ENCODE measurements at regions not wholly inside any gene's neighbourhood (a gene's known extent, or its start where the extent isn't known, plus 50 kb on each side); places are given as distances from the start of the nearest gene placed in this dataset.

GRCh38 chr5:1671351-1671750 lies 128.3 kb downstream of the MRPL36 start:
- Histone ChIP-seq H3K4me2 (ENCODE audit: low read depth, low read length, poor library complexity, severe bottlenecking) (no peak overlapping the region), H3K9ac (ENCODE audit: low read length) (no peak overlapping the region), H3K36me3 (ENCODE audit: low read length) (no peaks in the 10 kb centered on the region), H4K20me1 (ENCODE audit: low read depth, low read length) (no peaks in the 10 kb centered on the region), H2AFZ (ENCODE audit: low read depth, low read length, severe bottlenecking) (no peak overlapping the region), H3K79me2 (ENCODE audit: insufficient read depth, low read length) (no peaks in the 10 kb centered on the region), H3K27ac (ENCODE audit: low read depth, low read length) (no peak overlapping the region), H3K27me3 (ENCODE audit: low read length) (no peaks in the 10 kb centered on the region), H3K9me2 (replicated peaks; ENCODE audit: insufficient read depth, low read length) (no peaks in the 10 kb centered on the region), H3K4me3 (ENCODE audit: insufficient read depth, low read length, poor library complexity, severe bottlenecking) (no peak overlapping the region), H3F3A (ENCODE audit: insufficient read depth) (no peaks in the 10 kb centered on the region), H3K9me3 (ENCODE audit: insufficient read depth, low read length) (no peaks in the 10 kb centered on the region)
- TF ChIP-seq EZH2phosphoT487 (conservative IDR thresholded peaks at IDR 0.05; ENCODE audit: low read length) = no peak
- no peak for TF ChIP-seq CTCF (IDR thresholded peaks at IDR 0.05; ENCODE audit: insufficient read depth, low read length, poor library complexity, severe bottlenecking)

- Histone ChIP-seq H3K9me2 (replicated peaks; ENCODE audit: insufficient read depth, low read length) (no peaks in the 10 kb centered on the region), H3K27me3 (ENCODE audit: low read length) (no peaks in the 10 kb centered on the region), H3K79me2 (ENCODE audit: insufficient read depth, low read length) (no peaks in the 10 kb centered on the region), H3K36me3 (ENCODE audit: low read length) (no peaks in the 10 kb centered on the region), H3K4me3 (ENCODE audit: insufficient read depth, low read length, poor library complexity, severe bottlenecking) (no peak overlapping the region), H3K27ac (ENCODE audit: low read depth, low read length) (no peak overlapping the region), H3K4me2 (ENCODE audit: low read depth, low read length, poor library complexity, severe bottlenecking) (no peak overlapping the region), H3F3A (ENCODE audit: insufficient read depth) (no peaks in the 10 kb centered on the region), H3K9ac (ENCODE audit: low read length) (no peak overlapping the region), H2AFZ (ENCODE audit: low read depth, low read length, severe bottlenecking) (no peak overlapping the region), H4K20me1 (ENCODE audit: low read depth, low read length) (no peaks in the 10 kb centered on the region), H3K9me3 (ENCODE audit: insufficient read depth, low read length) (no peaks in the 10 kb centered on the region)
- TF ChIP-seq CTCF (IDR thresholded peaks at IDR 0.05; ENCODE audit: insufficient read depth, low read length, poor library complexity, severe bottlenecking) (no peak), EZH2phosphoT487 (conservative IDR thresholded peaks at IDR 0.05; ENCODE audit: low read length) (no peak)
These were observed 129.3 kb downstream of the MRPL36 start for GRCh38 chr5:1670351-1670750.

GRCh38 chr5:1669276-1670155 lies 130.1 kb downstream of the MRPL36 start:
- H3K4me2 ChIP-seq (ENCODE audit: low read depth, low read length, poor library complexity, severe bottlenecking) = no peak overlapping the region
- no peaks in the 10 kb centered on the region for H3K79me2 ChIP-seq (ENCODE audit: insufficient read depth, low read length)
- no peak overlapping the region for H3K27ac ChIP-seq (ENCODE audit: low read depth, low read length)
- H4K20me1 ChIP-seq (ENCODE audit: low read depth, low read length) = no peaks in the 10 kb centered on the region
- no peaks in the 10 kb centered on the region for H3K9me3 ChIP-seq (ENCODE audit: insufficient read depth, low read length)
- no peaks in the 10 kb centered on the region for H3K36me3 ChIP-seq (ENCODE audit: low read length)
- no peaks in the 10 kb centered on the region for H3F3A ChIP-seq (ENCODE audit: insufficient read depth)
- no peak for TF ChIP-seq CTCF (IDR thresholded peaks at IDR 0.05; ENCODE audit: insufficient read depth, low read length, poor library complexity, severe bottlenecking)
- TF ChIP-seq EZH2phosphoT487 (conservative IDR thresholded peaks at IDR 0.05; ENCODE audit: low read length) = no peak
- H2AFZ ChIP-seq (ENCODE audit: low read depth, low read length, severe bottlenecking) = no peak overlapping the region
- H3K4me3 ChIP-seq (ENCODE audit: insufficient read depth, low read length, poor library complexity, severe bottlenecking) = no peak overlapping the region
- no peaks in the 10 kb centered on the region for H3K9me2 ChIP-seq (replicated peaks; ENCODE audit: insufficient read depth, low read length)
- no peaks in the 10 kb centered on the region for H3K27me3 ChIP-seq (ENCODE audit: low read length)
- H3K9ac ChIP-seq (ENCODE audit: low read length) = no peak overlapping the region
